H1 (cell line): ENCODE measurements at regions not wholly inside any gene's neighbourhood (a gene's known extent, or its start where the extent isn't known, plus 50 kb on each side); places are given as distances from the start of the nearest gene placed in this dataset.

Experiments used
- TBP ChIP-seq: IDR thresholded peaks from 2 replicates; pipeline ENCODE4 v1.6.1; 2011; ENCODE audit warnings: low read depth, low read length, improper control_type of control experiment
- TF ChIP-seq, protein P1 (sequence below), 3 experiments: IDR thresholded peaks; 1 replicate in 2 of 3; 2 replicates in 1 of 3; pipeline versions ENCODE4 v1.5.1 to v1.6.1; 2011; ENCODE audit warnings: low read length in 3 of 3, mild to moderate bottlenecking in 3 of 3, inconsistent platforms in 2 of 3, low read depth in 1 of 3, moderate library complexity in 1 of 3; ENCODE audit not compliant: insufficient read depth in 1 of 3; ENCODE audit errors: control extremely low read depth in 1 of 3
- TF ChIP-seq, protein P2 (sequence below): fragments of 300-600 bp; sonication (generic); IDR thresholded peaks from 2 replicates; pipeline ENCODE4 v1.7.1; 2012; ENCODE audit warnings: low read length, moderate library complexity, mild to moderate bottlenecking, inconsistent platforms; ENCODE audit not compliant: insufficient replicate concordance

DNA sequence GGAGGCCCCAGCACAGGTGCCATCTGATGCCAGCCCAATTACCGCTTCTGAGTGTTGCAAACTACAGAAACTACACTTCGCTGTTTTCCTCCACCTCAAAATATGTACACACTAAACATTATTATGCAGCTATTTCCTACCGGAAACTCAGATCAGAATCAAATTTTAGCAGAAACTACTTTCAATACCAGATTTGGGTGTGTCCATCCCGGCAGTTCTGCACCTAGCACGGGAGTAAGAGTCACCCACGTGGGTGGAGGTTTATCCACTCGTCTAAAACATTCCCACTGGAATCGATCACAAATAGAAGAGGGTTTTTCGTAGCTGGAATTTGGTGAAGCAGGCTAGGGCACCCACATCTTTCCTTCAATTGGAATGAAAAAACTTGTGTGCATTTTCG is 214.4 kb upstream of the PRKCQ start:
- no peak for TF ChIP-seq TBP
- TF ChIP-seq, protein P1, sequence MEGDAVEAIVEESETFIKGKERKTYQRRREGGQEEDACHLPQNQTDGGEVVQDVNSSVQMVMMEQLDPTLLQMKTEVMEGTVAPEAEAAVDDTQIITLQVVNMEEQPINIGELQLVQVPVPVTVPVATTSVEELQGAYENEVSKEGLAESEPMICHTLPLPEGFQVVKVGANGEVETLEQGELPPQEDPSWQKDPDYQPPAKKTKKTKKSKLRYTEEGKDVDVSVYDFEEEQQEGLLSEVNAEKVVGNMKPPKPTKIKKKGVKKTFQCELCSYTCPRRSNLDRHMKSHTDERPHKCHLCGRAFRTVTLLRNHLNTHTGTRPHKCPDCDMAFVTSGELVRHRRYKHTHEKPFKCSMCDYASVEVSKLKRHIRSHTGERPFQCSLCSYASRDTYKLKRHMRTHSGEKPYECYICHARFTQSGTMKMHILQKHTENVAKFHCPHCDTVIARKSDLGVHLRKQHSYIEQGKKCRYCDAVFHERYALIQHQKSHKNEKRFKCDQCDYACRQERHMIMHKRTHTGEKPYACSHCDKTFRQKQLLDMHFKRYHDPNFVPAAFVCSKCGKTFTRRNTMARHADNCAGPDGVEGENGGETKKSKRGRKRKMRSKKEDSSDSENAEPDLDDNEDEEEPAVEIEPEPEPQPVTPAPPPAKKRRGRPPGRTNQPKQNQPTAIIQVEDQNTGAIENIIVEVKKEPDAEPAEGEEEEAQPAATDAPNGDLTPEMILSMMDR (IDR thresholded peaks at IDR 0.05; ENCODE audit: control extremely low read depth in 1 of 3, insufficient read depth in 1 of 3, low read depth in 1 of 3, low read length in 3 of 3) = no peak
- TF ChIP-seq, protein P2, sequence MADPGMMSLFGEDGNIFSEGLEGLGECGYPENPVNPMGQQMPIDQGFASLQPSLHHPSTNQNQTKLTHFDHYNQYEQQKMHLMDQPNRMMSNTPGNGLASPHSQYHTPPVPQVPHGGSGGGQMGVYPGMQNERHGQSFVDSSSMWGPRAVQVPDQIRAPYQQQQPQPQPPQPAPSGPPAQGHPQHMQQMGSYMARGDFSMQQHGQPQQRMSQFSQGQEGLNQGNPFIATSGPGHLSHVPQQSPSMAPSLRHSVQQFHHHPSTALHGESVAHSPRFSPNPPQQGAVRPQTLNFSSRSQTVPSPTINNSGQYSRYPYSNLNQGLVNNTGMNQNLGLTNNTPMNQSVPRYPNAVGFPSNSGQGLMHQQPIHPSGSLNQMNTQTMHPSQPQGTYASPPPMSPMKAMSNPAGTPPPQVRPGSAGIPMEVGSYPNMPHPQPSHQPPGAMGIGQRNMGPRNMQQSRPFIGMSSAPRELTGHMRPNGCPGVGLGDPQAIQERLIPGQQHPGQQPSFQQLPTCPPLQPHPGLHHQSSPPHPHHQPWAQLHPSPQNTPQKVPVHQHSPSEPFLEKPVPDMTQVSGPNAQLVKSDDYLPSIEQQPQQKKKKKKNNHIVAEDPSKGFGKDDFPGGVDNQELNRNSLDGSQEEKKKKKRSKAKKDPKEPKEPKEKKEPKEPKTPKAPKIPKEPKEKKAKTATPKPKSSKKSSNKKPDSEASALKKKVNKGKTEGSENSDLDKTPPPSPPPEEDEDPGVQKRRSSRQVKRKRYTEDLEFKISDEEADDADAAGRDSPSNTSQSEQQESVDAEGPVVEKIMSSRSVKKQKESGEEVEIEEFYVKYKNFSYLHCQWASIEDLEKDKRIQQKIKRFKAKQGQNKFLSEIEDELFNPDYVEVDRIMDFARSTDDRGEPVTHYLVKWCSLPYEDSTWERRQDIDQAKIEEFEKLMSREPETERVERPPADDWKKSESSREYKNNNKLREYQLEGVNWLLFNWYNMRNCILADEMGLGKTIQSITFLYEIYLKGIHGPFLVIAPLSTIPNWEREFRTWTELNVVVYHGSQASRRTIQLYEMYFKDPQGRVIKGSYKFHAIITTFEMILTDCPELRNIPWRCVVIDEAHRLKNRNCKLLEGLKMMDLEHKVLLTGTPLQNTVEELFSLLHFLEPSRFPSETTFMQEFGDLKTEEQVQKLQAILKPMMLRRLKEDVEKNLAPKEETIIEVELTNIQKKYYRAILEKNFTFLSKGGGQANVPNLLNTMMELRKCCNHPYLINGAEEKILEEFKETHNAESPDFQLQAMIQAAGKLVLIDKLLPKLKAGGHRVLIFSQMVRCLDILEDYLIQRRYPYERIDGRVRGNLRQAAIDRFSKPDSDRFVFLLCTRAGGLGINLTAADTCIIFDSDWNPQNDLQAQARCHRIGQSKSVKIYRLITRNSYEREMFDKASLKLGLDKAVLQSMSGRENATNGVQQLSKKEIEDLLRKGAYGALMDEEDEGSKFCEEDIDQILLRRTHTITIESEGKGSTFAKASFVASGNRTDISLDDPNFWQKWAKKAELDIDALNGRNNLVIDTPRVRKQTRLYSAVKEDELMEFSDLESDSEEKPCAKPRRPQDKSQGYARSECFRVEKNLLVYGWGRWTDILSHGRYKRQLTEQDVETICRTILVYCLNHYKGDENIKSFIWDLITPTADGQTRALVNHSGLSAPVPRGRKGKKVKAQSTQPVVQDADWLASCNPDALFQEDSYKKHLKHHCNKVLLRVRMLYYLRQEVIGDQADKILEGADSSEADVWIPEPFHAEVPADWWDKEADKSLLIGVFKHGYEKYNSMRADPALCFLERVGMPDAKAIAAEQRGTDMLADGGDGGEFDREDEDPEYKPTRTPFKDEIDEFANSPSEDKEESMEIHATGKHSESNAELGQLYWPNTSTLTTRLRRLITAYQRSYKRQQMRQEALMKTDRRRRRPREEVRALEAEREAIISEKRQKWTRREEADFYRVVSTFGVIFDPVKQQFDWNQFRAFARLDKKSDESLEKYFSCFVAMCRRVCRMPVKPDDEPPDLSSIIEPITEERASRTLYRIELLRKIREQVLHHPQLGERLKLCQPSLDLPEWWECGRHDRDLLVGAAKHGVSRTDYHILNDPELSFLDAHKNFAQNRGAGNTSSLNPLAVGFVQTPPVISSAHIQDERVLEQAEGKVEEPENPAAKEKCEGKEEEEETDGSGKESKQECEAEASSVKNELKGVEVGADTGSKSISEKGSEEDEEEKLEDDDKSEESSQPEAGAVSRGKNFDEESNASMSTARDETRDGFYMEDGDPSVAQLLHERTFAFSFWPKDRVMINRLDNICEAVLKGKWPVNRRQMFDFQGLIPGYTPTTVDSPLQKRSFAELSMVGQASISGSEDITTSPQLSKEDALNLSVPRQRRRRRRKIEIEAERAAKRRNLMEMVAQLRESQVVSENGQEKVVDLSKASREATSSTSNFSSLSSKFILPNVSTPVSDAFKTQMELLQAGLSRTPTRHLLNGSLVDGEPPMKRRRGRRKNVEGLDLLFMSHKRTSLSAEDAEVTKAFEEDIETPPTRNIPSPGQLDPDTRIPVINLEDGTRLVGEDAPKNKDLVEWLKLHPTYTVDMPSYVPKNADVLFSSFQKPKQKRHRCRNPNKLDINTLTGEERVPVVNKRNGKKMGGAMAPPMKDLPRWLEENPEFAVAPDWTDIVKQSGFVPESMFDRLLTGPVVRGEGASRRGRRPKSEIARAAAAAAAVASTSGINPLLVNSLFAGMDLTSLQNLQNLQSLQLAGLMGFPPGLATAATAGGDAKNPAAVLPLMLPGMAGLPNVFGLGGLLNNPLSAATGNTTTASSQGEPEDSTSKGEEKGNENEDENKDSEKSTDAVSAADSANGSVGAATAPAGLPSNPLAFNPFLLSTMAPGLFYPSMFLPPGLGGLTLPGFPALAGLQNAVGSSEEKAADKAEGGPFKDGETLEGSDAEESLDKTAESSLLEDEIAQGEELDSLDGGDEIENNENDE = no peak
